HCT116 (cell line): ENCODE measurements at regions not wholly inside any gene's neighbourhood (a gene's known extent, or its start where the extent isn't known, plus 50 kb on each side); places are given as distances from the start of the nearest gene placed in this dataset.

ENCODE experiments used
- ATAC-seq: fragments of 200-7000 bp; cut with Tn5 transposase; 2 replicates; pipeline ENCODE4 v1.9.1; 2020; ENCODE audit warnings: mild to moderate bottlenecking, moderate library complexity
- BruUV-seq: library from RNA; stranded (reverse); fragments of 400-500 nt; replicated peaks from 2 replicates; lab custom pipeline; 2021; lab: Mats Ljungman, UMichigan
- CTCF ChIA-PET: fragments of 300-600 bp; sonication (Branson Sonifier 250); formaldehyde crosslinking; loops from one replicate; lab custom pipeline; 2021; ENCODE audit warnings: antibody characterized with exemption; lab: Charles Lee
- POLR2A ChIA-PET: fragments of 300-600, 350-600 bp; sonication (Branson Sonifier 250); formaldehyde crosslinking; loops from one replicate; lab custom pipeline; 2021; ENCODE audit warnings: antibody characterized with exemption; lab: Charles Lee
- RAD21 ChIA-PET, 2 experiments: fragments of 300-600 bp; sonication (Branson Sonifier 250); formaldehyde crosslinking; loops; one replicate each; lab custom pipeline; 2023; ENCODE audit warnings: low total read pairs in 2 of 2; ENCODE audit not compliant: uncharacterized antibody in 2 of 2, unreplicated experiment in 2 of 2, low non-redundant PET in 1 of 2; lab: Charles Lee
- DNase-seq: peaks from one replicate; pipeline ENCODE4 v3.0.0-alpha.2; 2010; ENCODE audit warnings: low read depth, low spot score
- H2AFZ ChIP-seq: fragments of 200-600 bp; shearing (Covaris generic), sonication (generic); 2 replicates; pipeline ENCODE4 v1.6.1; 2017; ENCODE audit warnings: low read depth, mixed run types, mixed read lengths, antibody characterized with exemption, low read length; ENCODE audit not compliant: poor library complexity, severe bottlenecking
- H3K27ac ChIP-seq: 2 replicates; pipeline ENCODE4 v1.5.1; 2012; ENCODE audit warnings: low read depth, low read length
- H3K27me3 ChIP-seq: fragments of 200-600 bp; sonication (generic); 2 replicates; pipeline ENCODE4 v1.6.1; 2016; ENCODE audit warnings: mixed run types, low read length, mixed read lengths; ENCODE audit not compliant: insufficient read depth
- H3K36me3 ChIP-seq, 2 experiments: fragments of 200-500 bp in 1 of 2; fragments of 200-600 bp in 1 of 2; sonication (Bioruptor generic) in 1 of 2; sonication (generic) in 1 of 2; 2 replicates each; pipeline versions ENCODE4 v1.5.1 to v1.6.1; 2014 to 2016; ENCODE audit warnings: low read length in 2 of 2, inconsistent platforms in 1 of 2, mixed read lengths in 1 of 2, mixed run types in 1 of 2; ENCODE audit not compliant: insufficient read depth in 2 of 2, control insufficient read depth in 1 of 2
- H3K4me1 ChIP-seq, 2 experiments: fragments of 200-600 bp in 1 of 2; sonication (generic) in 1 of 2; 2 replicates each; pipeline versions ENCODE4 v1.5.1 to v1.6.1; 2012 to 2017; ENCODE audit warnings: low read length in 2 of 2, inconsistent platforms in 1 of 2, mild to moderate bottlenecking in 1 of 2, mixed read lengths in 1 of 2, mixed run types in 1 of 2, moderate library complexity in 1 of 2; ENCODE audit not compliant: insufficient read depth in 2 of 2, control insufficient read depth in 1 of 2
- H3K4me2 ChIP-seq: fragments of 200-600 bp; sonication (generic); 2 replicates; pipeline ENCODE4 v1.6.1; 2017; ENCODE audit warnings: mixed run types, low read length, mixed read lengths
- H3K4me3 ChIP-seq, 2 experiments: fragments of 200-600 bp in 1 of 2; sonication (generic) in 1 of 2; replicated peaks in 1 of 2; 2 replicates each; pipeline ENCODE4 v1.5.1; 2011 to 2016; ENCODE audit warnings: low read length in 2 of 2, control low read depth in 1 of 2, low read depth in 1 of 2, mild to moderate bottlenecking in 1 of 2, mixed read lengths in 1 of 2, mixed run types in 1 of 2
- H3K79me2 ChIP-seq: fragments of 200-600 bp; sonication (generic); 2 replicates; pipeline ENCODE4 v1.6.1; 2017; ENCODE audit warnings: mild to moderate bottlenecking, mixed run types, low read length, moderate library complexity, mixed read lengths; ENCODE audit not compliant: insufficient read depth
- H3K9ac ChIP-seq: fragments of 200-600 bp; sonication (generic); 2 replicates; pipeline ENCODE4 v1.6.1; 2016; ENCODE audit warnings: low read length, mixed read lengths
- H3K9me2 ChIP-seq: fragments of 200-600 bp; sonication (generic), shearing (Covaris generic); 2 replicates; pipeline ENCODE4 v1.6.1; 2017; ENCODE audit warnings: mixed run types, mild to moderate bottlenecking, moderate library complexity; ENCODE audit not compliant: insufficient read depth
- H3K9me3 ChIP-seq, 2 experiments: fragments of 200-500 bp in 1 of 2; fragments of 200-600 bp in 1 of 2; sonication (Bioruptor generic) in 1 of 2; sonication (generic) in 1 of 2; 2 replicates each; pipeline ENCODE4 v1.6.1; 2014 to 2017; ENCODE audit warnings: low read length in 2 of 2, mixed read lengths in 2 of 2, inconsistent platforms in 1 of 2, low read depth in 1 of 2, mild to moderate bottlenecking in 1 of 2, mixed run types in 1 of 2, moderate library complexity in 1 of 2; ENCODE audit not compliant: control insufficient read depth in 1 of 2, insufficient read depth in 1 of 2
- H4K20me1 ChIP-seq: fragments of 200-600 bp; sonication (generic), shearing (Covaris generic); 2 replicates; pipeline ENCODE4 v1.6.1; 2017; ENCODE audit warnings: mixed run types, mild to moderate bottlenecking, moderate library complexity; ENCODE audit not compliant: insufficient read depth
- CBX3 ChIP-seq: IDR thresholded peaks from 2 replicates; pipeline ENCODE4 v1.6.1; 2012; ENCODE audit warnings: low read depth
- CTCF ChIP-seq, 3 experiments: fragments of 200-600 bp in 1 of 3; sonication (generic) in 1 of 3; IDR thresholded peaks in 2 of 3; conservative IDR thresholded peaks in 1 of 3; 2 replicates each; pipeline ENCODE4 v1.5.1; 2012 to 2017; ENCODE audit warnings: low read depth in 2 of 3, low read length in 2 of 3, antibody characterized with exemption in 1 of 3, borderline replicate concordance in 1 of 3, control low read depth in 1 of 3, mild to moderate bottlenecking in 1 of 3, mixed read lengths in 1 of 3, mixed run types in 1 of 3, moderate library complexity in 1 of 3; ENCODE audit not compliant: insufficient read depth in 1 of 3
- EGR1 ChIP-seq: IDR thresholded peaks from 2 replicates; pipeline ENCODE4 v1.6.1; 2012; ENCODE audit warnings: low read depth
- EZH2 ChIP-seq: fragments of 200-600 bp; sonication (generic); IDR thresholded peaks from 2 replicates; pipeline ENCODE4 v1.6.1; 2017; ENCODE audit warnings: antibody characterized with exemption, mixed run types
- EZH2phosphoT487 ChIP-seq: fragments of 200-600 bp; IDR thresholded peaks from 2 replicates; pipeline ENCODE4 v1.6.1; 2018; ENCODE audit warnings: antibody characterized with exemption, borderline replicate concordance
- FOSL1 ChIP-seq: IDR thresholded peaks from 2 replicates; pipeline ENCODE4 v1.6.1; 2012; ENCODE audit warnings: low read depth
- JUND ChIP-seq: IDR thresholded peaks from 2 replicates; pipeline ENCODE4 v1.6.1; 2012
- MAX ChIP-seq: IDR thresholded peaks from 2 replicates; pipeline ENCODE4 v1.6.1; 2012
- POLR2A ChIP-seq: IDR thresholded peaks from 2 replicates; pipeline ENCODE4 v1.7.0; 2011; ENCODE audit warnings: borderline replicate concordance; ENCODE audit not compliant: insufficient read depth, insufficient read length; ENCODE audit errors: extremely low read depth
- POLR2AphosphoS5 ChIP-seq: IDR thresholded peaks from 2 replicates; pipeline ENCODE4 v1.6.1; 2011; ENCODE audit warnings: mild to moderate bottlenecking, low read depth, low read length, moderate library complexity
- RAD21 ChIP-seq: IDR thresholded peaks from 2 replicates; pipeline ENCODE4 v1.6.1; 2012; ENCODE audit warnings: low read depth, mild to moderate bottlenecking
- SP1 ChIP-seq: IDR thresholded peaks from 2 replicates; pipeline ENCODE4 v1.6.1; 2012; ENCODE audit warnings: low read depth
- TCF7L2 ChIP-seq: IDR thresholded peaks from 2 replicates; pipeline ENCODE4 v1.7.0; 2011; ENCODE audit warnings: borderline replicate concordance, inconsistent platforms; ENCODE audit not compliant: insufficient read depth, insufficient read length; ENCODE audit errors: extremely low read depth
- ZBTB33 ChIP-seq: IDR thresholded peaks from 2 replicates; pipeline ENCODE4 v1.6.1; 2011; ENCODE audit warnings: mild to moderate bottlenecking, low read length, moderate library complexity; ENCODE audit not compliant: insufficient replicate concordance; ENCODE audit errors: extremely low read depth
- ZNF274 ChIP-seq: fragments of 200-500 bp; sonication (Bioruptor generic); IDR thresholded peaks from 2 replicates; pipeline ENCODE4 v1.6.1; 2014; ENCODE audit warnings: mild to moderate bottlenecking, low read depth, low read length, inconsistent platforms
- intact Hi-C: fragments of 100-400 bp; cut with micrococcal nuclease; formaldehyde crosslinking; loops from 2 replicates; pipeline ENCODE4 v1.10.0; 2022
- TF ChIP-seq, protein P1 (sequence below): IDR thresholded peaks from 2 replicates; pipeline ENCODE4 v1.6.1; 2012; ENCODE audit warnings: low read depth

GRCh38 chr17:65473985-65474384 is 87.5 kb downstream of the AXIN2 start (continued):
- no peak for TF ChIP-seq ZBTB33
- no peak for TF ChIP-seq POLR2AphosphoS5
- TF ChIP-seq TCF7L2 = no peak
- no peak for TF ChIP-seq EGR1
- no peak for TF ChIP-seq CBX3
- no peak for TF ChIP-seq EZH2phosphoT487
- TF ChIP-seq FOSL1 = no peak

GRCh38 chr17:65473363-65473762 is 88.1 kb downstream of the AXIN2 start:
- no peak overlapping the region for H3K4me3 ChIP-seq
- H3K36me3 ChIP-seq = no peaks in the 10 kb centered on the region
- H4K20me1 ChIP-seq = no peaks in the 10 kb centered on the region
- H3K4me1 ChIP-seq = no peaks in the 10 kb centered on the region
- ChIA-PET RAD21 (no interaction called here), CTCF (no interaction called here), POLR2A (no interaction called here)
- no peak for ATAC-seq
- intact Hi-C loops = no loop called here
- peaks cover 5% of the 10 kb centered on the region; the same call in 1 of the 2 replicates for H3K9me2 ChIP-seq
- no peak overlapping the region for H2AFZ ChIP-seq
- BruUV-seq = no TSS peak
- no peaks in the 10 kb centered on the region for H3K79me2 ChIP-seq
- H3K27me3 ChIP-seq = 0 out of 2 replicates have a peak, but pooled peaks cover 4% of the 10 kb centered on the region
- H3K9me3 ChIP-seq = no peaks in the 10 kb centered on the region
- no peak for DNase-seq
- H3K27ac ChIP-seq = no peak overlapping the region
- H3K9ac ChIP-seq = no peak overlapping the region
- no peak overlapping the region for H3K4me2 ChIP-seq
- no peak for TF ChIP-seq EZH2
- no peak for TF ChIP-seq SP1
- no peak for TF ChIP-seq FOSL1
- TF ChIP-seq POLR2A = no peak
- TF ChIP-seq ZBTB33 = no peak
- TF ChIP-seq POLR2AphosphoS5 = no peak
- no peak for TF ChIP-seq CTCF (IDR thresholded peaks at IDR 0.05 in 2 of 3, conservative IDR thresholded peaks at IDR 0.05 in 1 of 3; ENCODE audit: borderline replicate concordance in 1 of 3, insufficient read depth in 1 of 3, low read depth in 2 of 3, low read length in 2 of 3)
- TF ChIP-seq, protein P1, sequence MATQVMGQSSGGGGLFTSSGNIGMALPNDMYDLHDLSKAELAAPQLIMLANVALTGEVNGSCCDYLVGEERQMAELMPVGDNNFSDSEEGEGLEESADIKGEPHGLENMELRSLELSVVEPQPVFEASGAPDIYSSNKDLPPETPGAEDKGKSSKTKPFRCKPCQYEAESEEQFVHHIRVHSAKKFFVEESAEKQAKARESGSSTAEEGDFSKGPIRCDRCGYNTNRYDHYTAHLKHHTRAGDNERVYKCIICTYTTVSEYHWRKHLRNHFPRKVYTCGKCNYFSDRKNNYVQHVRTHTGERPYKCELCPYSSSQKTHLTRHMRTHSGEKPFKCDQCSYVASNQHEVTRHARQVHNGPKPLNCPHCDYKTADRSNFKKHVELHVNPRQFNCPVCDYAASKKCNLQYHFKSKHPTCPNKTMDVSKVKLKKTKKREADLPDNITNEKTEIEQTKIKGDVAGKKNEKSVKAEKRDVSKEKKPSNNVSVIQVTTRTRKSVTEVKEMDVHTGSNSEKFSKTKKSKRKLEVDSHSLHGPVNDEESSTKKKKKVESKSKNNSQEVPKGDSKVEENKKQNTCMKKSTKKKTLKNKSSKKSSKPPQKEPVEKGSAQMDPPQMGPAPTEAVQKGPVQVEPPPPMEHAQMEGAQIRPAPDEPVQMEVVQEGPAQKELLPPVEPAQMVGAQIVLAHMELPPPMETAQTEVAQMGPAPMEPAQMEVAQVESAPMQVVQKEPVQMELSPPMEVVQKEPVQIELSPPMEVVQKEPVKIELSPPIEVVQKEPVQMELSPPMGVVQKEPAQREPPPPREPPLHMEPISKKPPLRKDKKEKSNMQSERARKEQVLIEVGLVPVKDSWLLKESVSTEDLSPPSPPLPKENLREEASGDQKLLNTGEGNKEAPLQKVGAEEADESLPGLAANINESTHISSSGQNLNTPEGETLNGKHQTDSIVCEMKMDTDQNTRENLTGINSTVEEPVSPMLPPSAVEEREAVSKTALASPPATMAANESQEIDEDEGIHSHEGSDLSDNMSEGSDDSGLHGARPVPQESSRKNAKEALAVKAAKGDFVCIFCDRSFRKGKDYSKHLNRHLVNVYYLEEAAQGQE = no peak
- TF ChIP-seq RAD21 = no peak
- no peak for TF ChIP-seq ZNF274
- no peak for TF ChIP-seq JUND
- no peak for TF ChIP-seq MAX
